Ectodermal cell (in vitro differentiated cells): ENCODE measurements at regions not wholly inside any gene's neighbourhood (a gene's known extent, or its start where the extent isn't known, plus 50 kb on each side); places are given as distances from the start of the nearest gene placed in this dataset.

Experiments
- H3K27ac ChIP-seq: 2 replicates; pipeline ENCODE4 v1.7.0; 2013; ENCODE audit warnings: mild to moderate bottlenecking, low read depth, low read length; ENCODE audit not compliant: insufficient read depth, poor library complexity, severe bottlenecking
- H3K27me3 ChIP-seq: 2 replicates; pipeline ENCODE4 v1.7.0; 2013; ENCODE audit warnings: mild to moderate bottlenecking, low read length; ENCODE audit not compliant: insufficient read depth, control insufficient read depth, poor library complexity, severe bottlenecking
- H3K36me3 ChIP-seq: one replicate; pipeline ENCODE4 v1.7.0; 2013; ENCODE audit warnings: low read length; ENCODE audit not compliant: control insufficient read depth, insufficient read depth
- H3K4me1 ChIP-seq: one replicate; pipeline ENCODE4 v1.7.0; 2013; ENCODE audit warnings: low read length; ENCODE audit not compliant: control insufficient read depth, insufficient read depth
- H3K4me3 ChIP-seq: 2 replicates; pipeline ENCODE4 v1.7.0; 2013; ENCODE audit warnings: low read depth, low read length, control low read depth; ENCODE audit not compliant: insufficient read depth
- H3K9me3 ChIP-seq: 2 replicates; pipeline ENCODE4 v1.7.0; 2013; ENCODE audit warnings: mild to moderate bottlenecking, low read length, moderate library complexity; ENCODE audit not compliant: control insufficient read depth
- WGBS, 2 experiments: methylation state at CpG; one replicate each; pipeline ENCODE4 v1.1.7; 2013; ENCODE audit warnings: missing lambda C conversion rate in 2 of 2; 5-methylcytosine and 5-hydroxymethylcytosine counted together

- Histone ChIP-seq H3K27ac (no peak overlapping the region), H3K4me1 (no peaks in the 10 kb centered on the region), H3K4me3 (no peak overlapping the region), H3K9me3 (no peaks in the 10 kb centered on the region), H3K36me3 (no peaks in the 10 kb centered on the region), H3K27me3 (no peaks in the 10 kb centered on the region)
- WGBS, 2 experiments: 82 to 85% methylated on average over 10 of the region's 10 CpGs
Measured at GRCh38 chr13:26813321-26813979, 52.9 kb upstream of the GPR12 start.

GRCh38 chr13:26811581-26811980 is 51.0 kb upstream of the GPR12 start:
- H3K4me1 ChIP-seq: no peaks in the 10 kb centered on the region
- no peaks in the 10 kb centered on the region for H3K27me3 ChIP-seq
- H3K4me3 ChIP-seq: no peak overlapping the region
- WGBS, 2 experiments: 93 to 96% methylated on average over 3 of the region's 3 CpGs
- H3K36me3 ChIP-seq: no peaks in the 10 kb centered on the region
- no peak overlapping the region for H3K27ac ChIP-seq
- H3K9me3 ChIP-seq: no peaks in the 10 kb centered on the region
